Activated CD8-positive, alpha-beta memory T cell treated with anti-CD3 and anti-CD28 coated beads, Interleukin-2, amount 50 U/mL, for 24 hours (primary cell): ENCODE measurements at regions not wholly inside any gene's neighbourhood (a gene's known extent, or its start where the extent isn't known, plus 50 kb on each side); places are given as distances from the start of the nearest gene placed in this dataset.

Experiments used
- DNase-seq: peaks from one replicate; pipeline ENCODE4 v3.0.0-alpha.2; 2020; ENCODE audit errors: extremely low read depth

DNA sequence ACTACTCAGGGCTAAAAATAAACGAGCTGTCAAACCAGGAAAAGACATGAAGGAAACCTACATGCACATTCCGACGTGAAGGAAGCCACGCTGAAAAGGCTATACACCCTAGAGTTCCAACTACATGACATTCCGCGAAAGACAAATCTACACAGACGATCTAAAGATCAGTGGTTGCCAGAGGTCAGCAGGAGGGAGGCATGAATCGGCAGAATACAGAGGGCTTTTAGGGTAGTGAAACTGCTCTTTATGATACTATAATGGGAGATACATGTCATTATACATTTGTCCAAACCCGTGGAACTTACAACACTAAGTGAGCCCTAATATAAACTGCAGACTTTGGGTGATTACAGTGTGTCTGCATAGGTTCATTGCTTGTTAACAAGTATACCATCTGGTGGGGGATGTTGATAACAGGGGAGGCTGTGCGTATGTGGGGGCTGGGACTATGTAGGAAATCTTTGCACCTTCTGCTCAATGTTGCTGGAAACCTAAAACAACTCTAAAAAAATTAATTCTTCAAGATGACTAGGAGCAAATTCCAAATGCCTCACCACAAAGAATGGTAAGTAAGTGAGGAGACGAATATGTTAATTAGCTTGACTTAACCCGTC, 132.2 kb upstream of the CDH4 start:
- DNase-seq: no peak

DNA sequence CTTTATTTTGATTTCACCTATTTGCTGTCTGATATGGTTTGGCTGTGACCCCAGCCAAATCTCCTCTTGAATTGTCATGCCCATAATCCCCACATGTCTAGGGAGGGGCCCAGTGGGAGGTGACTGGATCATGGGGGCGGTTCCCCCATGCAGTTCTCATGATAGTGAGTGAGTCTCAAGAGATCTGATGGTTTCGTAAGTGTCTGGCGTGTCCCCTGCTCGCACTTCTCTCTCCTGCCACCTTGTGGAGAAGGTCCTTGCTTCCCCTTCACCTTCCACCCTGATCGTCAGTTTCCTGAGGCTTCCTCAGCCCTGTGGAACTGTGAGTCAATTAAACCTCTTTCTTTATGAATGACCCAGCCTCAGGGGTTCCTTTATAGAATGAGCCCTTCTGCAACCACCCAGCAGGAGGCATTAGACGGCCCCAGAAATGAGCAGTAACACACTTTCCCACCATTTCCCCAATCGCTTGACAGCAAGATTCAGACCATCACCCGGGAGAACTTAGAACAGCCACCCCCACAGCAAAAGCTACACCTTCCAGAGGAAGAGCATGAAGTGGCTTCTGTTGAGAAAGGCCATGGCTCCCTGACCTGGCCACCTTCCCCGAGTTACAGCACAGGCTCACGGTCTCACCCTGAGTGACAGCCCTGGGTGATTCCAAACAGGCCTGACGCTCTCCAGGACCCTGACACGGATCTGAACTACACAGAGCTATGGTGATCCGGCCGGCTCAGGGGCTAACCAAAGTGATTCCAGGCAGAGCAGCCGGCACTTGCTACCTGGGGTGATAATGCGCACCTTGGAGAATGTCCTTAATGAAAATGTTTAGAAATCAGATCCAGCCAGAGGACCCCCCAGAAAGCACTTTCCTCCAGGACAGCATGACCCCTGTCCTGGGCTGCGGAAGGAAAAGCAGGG, 131.2 kb upstream of the CDH4 start:
- peak; percentile 7 for DNase-seq

DNA sequence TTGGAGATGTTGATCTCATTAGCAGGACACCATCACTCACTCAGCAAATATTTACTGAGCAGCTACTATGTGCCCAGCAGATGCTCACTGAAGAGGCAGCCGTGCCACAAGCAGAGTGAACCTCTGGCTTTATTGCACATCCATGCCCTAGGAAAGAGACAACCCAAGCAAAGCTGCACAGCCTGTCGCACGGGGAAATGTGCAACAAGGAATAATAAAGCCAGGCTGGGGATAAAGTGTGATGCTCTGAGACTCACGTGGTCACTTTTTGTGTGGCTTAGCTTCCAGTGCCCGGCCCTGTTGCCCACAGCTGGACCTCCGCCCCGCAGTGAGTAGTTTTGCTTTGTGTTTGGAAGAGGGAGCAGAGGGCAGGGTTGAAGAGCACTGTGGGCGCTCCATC, 130.4 kb upstream of the CDH4 start:
- DNase-seq: no peak

DNA sequence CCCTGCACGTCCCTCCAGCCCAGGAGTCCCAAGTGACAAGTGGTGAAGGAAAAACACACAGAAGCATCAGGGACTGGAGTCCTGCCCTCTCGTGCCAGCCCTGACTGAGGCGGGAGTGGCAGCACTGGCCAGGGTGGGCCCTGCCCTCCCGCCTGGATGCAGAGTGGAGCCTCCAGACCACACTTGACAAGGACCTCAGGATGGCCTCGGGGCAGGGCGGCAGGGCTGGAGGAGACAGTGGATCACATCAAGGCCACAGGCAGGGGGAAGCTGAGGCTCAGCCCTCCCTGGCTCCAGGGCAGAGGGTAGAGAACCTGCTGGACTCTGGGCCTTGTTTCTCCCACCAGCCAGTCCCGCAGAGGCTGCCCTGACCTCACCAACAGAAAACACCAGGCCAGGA, 128.8 kb upstream of the CDH4 start:
- no peak for DNase-seq

DNA sequence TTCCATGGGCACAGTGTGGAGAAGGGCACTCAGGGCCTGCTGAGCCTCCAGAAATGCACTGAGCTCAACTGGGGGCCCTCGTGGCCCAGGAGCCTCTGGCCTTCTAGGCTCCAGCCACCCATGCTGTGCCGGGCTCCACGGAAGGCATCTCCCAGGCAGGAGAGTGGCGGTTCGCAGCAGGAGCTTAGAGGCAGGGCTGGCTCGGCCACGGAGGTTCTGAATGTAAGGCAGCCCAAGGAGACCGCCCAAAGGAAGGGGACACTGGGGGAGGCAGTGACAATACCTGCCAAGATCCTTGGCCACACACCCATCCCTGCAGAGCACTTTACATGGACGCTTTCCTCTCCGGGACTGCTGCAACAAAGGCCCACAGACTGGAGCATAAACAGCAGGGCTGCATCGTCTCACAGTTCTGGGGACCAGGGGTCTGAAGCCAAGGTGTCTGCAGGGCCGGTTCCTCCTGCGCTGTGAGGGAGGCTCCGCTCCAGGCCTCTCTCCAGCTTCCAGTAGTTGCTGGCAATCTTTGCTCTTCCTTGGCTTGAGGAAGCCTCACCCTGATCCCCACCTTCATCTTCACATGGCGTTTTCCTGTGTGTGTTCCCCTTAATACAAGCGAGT, 128.2 kb upstream of the CDH4 start:
- no peak for DNase-seq

DNA sequence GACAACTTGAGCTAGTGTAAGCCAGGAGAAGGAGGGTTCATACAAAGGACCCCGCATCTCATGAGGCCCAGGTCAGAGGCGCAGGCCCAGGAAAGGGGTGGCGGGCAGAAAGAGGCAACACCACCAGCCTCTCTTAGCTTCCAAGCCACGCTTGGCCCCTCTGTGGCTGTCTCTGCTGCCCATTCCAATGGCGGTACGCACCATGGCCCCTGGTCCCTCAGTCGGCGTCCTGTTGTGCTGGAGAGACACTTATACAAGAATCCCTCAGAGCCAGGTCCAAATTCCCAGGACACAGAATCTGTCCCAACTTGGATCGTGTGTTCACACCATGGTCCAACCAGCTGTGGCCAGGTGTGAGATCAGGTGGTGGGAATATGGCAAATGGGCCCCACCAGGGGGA, 127.0 kb upstream of the CDH4 start:
- DNase-seq: no peak

DNA sequence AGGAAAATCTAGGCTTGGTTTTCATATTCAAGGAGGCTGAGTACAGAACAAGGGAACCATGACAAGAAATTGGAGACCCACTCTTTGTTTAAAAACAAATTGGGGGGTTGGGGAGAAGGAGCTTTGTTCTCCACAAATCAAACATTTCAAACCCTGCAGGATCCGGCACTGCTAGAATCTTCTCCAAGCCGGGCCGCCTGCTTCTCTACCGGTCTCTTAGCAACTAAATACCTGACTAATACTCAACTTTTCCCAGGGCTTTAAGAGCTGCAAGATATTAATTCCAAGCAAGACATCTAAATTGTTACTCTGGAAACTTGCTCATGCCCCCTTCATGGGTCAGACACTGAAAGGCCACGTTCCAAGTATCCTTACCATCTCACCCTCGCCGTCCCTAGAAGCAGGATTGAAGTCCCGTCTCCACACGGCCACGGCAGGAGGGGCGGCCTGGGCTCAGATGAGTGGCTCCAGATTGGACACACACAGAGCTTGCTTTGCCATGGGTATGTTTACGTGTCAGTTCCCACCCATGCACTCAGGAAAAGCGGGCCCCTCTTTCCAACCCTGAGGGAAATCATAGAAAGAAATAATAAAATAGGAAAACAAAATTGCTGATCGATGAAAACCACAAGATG, 126.4 kb upstream of the CDH4 start:
- DNase-seq: no peak

DNA sequence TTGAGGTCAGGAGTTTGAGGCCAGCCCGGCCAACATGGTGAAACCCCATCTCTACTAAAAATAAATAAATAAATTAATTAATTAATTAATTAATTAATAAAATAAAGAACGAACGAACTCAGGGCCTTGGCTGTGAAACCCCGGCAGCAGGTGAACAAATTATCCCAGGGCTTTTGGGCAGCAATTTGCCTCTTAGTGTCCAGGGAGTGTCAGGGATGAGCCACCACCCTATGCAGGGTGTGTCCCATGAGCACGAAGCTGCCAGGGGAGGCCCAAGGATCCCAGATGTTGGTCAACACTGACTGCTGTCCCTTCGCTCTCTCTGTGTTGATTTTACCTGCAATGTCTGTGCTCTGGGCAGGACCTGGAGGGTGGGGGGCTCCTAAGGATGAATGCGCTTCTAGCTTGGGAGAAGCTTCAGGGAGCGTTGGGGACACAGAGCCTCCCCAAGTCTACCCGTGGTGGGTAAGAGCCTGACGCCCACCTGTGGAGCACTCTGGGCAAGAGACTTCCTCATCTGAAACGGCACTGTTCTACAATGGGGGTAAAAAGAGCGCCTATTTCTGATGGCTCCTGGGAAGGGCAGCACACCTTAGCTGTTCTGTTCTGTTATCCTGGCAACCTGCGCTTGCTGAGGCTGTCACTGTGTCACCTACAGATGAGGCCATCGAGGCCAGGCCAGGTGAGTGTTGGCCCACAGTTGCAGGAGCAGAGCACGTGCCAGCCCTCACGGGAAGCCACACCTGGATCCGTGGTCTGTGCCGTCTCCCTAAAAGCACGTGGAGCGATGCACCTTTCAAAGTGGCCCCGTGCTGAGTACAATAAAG, 125.5 kb upstream of the CDH4 start:
- no peak for DNase-seq

DNA sequence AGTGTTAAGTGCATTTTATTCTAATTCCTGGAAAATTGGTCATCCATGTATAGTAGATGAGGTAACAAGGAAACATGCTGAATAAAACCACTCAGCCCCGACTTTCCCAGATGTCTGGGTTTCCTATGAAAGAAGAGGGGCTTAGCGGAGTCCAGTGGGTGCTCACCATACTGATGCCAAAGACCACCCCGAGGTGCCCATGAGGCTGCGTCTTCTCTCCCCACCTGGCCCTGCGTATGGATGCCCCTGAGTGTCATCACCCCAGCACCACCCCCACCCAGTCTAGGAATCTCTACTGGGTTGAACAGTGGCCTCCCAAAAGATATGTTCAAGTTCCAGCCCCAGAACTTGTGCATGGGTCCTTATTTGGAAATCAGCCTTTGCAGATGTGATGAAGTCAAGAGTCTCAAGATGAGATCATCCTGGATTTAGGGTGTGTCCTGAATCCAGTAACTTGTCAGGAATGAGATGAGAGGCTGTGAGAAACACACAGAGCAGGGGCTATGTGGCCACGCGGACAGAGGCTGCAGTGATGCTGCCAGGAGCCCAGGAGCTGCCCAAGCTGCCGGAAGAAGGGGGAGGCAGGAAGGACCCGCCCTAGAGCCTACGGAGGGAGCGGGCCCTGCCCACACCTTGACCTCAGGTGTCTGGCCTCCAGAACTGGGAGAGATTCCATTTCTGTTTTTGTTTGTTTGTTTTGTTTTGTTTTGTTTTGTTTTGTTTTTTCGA, 124.6 kb upstream of the CDH4 start:
- no peak for DNase-seq

DNA sequence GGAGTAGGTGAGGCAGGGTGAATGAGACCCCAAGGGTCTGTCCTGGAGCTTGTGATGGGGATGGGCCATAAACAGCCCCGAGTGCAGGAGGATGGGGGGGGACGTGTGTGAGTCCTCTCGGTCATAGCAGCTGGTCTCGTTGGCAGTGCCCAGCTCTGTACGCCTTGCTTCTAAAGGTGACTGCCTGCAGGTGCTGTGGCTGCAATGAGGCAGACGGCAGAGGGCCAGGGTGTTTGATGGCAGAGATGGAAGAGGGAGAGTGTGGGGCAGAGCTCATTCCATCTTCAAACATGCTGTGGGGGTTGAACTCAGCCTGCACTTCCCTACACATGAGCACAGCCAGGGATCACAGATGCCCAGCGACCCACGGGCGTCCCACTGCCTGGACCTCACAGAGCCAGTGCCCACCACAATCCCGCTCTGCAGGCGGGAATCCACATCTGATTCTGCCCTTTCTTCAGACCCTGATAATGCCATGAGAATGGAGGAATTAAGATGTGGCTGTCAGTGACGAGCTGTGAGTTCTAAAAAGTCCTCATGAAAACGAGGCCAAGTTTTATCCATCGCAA, 123.3 kb upstream of the CDH4 start:
- no peak for DNase-seq

DNA sequence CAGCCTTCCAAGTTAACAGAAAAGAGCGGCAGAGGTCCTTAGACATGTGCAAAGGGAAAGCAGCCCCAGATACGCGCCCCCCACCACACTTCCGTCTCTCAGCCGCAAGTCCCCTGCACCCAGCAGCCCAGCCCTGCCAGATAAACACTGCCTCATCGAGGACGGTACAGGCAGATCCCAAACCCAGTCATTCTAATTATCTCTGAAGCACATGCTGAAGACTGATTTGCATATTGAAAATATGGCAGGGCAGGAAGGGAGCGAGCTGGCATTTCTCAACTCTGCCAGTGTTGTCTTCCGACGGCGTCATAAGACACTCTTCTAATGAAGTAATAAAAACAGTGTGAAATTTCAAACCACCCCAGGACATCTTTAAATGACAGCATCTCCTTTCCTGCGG, 122.8 kb upstream of the CDH4 start:
- DNase-seq: no peak

DNA sequence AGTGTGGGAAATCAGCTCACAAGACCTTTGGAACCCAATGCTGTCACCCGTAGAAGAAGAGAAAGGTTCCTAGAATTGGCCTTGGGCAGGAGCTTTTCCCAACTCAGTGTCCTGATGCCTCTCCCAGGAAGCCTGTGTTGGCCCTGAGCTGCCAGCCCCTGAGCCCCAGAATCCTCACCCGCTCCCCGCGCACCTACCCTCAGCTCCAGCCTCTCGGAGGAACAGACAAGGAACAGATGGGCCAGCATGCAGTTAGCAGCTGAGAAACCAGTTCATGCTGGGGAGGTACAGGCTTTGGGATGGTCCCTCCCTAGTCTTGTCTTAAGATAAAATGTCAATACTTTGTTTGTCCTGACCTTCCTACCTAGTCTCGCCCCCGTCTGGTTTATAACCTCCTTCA, 121.9 kb upstream of the CDH4 start:
- no peak for DNase-seq

DNA sequence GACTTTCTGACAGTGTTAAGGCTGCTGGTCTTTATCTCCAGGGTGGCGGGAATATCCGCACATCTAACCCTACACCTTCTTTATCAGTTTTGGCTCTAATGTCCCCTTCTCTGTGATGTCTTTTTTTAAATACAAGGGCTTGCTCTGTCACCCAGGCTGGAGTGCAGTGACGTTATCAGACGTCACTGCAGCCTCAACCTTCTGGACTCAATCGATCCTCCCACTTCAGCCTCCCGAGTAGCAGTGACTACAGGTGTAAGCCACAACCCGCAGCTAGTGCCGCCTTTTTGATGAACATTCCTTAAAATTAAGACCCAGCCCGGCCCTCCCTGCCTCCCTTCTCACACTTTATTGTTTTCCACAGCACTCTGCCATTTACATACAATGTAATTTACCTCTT, 120.1 kb upstream of the CDH4 start:
- no peak for DNase-seq

DNA sequence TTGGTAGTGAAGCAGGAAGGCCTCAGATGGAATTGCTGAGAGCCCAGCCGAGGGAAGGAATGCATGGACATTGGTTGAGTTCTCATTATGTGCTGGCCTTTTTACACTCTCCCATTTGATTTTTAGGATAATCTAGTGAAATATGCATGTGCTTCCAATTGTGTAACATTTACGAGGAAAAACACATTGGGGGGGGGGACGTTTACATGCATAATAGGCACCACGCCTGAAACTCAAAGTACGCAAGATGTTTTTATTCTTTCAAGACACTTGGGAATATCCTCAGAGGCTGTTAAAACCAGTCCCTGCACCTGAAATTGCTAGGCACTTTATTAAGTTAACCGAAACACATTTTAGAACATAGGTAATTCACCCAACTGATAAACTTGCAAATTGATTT, 118.5 kb upstream of the CDH4 start:
- DNase-seq: no peak

DNA sequence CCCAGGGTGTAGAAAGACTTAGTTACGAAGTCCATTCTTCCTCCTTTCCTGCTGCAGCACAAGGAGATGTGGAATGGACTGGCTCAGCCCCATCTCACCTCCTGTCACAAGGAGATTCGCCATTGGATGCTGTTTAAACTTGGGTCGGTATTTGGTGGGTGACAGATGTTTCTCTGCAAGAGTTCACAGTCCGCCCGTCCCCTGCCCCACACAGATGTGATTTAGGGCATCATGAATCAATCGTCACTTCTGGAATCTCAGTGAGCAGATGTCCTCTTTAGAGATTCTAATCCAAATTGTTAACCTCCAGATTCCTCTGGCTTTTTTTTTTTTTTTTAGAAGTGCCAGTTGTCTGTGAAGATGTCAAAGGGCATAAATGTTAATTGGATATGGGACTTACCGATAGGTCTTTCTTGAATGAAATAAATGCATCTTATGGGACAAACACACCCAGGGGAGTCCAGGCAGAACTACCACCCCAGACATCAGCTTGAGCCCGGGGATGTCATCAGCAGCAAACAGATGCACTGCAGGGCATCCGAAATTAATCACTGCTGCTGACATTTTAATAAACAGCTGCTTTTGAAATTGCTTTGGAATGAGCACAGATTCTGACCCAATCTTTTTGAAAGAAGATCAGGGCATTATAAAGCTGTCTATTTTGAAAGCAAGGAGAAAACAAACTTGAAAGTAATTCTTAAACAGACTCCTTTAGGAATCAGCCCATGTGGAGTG, 117.6 kb upstream of the CDH4 start:
- DNase-seq: no peak

DNA sequence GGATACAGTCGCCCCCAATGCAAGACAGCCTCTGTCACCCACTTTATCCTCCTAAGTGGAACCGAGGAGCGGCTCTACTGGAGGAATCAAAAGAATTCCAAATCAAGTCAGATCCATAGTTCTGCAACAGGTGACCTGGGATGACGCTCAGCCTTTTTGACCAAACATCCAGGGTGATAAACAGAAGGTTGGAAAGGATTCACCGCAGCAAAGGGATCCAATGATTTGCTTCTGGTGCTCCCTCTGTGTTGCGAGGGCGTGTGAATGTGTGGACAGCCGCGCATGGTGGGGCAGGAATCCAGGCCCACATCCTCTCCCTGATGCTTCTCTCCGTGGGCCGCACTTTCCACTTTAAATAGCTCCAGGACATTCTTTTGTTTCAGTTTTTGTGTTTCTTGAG, 116.8 kb upstream of the CDH4 start:
- no peak for DNase-seq

DNA sequence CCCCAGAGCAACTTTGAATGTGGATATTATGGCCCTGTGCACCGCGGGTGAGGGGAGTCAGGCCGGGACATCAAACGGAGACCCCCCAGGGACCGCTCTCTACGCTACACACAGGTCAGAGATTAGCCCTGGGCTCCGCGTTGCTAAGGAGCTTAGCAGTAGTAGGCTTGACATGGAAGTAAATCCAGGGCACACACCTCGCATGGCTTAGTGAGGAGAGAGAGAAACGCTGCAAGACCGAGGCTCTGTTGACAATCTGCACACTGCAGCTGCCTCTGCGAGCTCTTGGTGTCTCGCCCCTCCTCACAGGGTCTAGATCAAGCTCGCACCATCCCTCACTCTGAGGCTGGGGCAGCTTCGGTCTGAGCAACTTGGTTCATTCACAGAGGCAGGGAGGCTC, 116.1 kb upstream of the CDH4 start:
- DNase-seq: no peak

DNA sequence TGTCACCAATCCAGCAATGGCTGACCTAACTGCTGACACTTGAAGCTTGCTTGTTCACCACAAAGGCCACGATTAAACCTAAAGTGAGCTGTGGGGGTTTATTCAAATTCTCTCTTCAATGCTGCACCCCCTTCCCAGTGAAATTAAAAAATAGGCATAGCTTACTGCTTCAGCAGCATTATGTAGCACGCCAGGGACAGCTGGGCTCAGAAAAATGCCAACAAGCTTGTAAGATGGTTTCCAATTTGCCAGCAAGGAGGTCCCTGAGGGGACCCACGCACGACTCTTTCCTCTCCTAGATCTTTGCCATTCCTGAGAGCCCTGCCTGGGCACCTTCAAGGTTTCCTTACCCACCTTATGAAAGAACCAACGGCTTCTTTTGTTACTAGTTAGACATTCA, 113.5 kb upstream of the CDH4 start:
- no peak for DNase-seq

DNA sequence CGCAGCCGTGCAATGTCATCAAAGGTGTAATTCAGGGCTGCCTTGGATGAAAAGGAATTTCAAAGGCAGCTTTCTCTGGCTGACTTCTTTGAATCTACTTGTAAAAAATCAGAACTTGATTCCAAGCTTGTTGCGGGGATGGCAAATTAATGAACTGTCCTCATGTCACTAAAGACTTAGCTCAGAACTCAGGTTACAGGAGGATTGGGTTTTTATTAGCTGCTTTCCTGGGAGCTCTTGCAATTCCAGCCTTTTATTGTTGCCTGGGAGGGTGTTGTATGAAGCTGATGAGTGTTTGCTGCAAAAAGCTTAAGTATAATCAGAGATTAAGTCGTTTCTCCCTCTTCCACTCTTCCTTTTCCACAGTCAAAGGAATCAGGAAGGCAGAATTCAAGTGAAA, 113.0 kb upstream of the CDH4 start:
- DNase-seq: no peak

DNA sequence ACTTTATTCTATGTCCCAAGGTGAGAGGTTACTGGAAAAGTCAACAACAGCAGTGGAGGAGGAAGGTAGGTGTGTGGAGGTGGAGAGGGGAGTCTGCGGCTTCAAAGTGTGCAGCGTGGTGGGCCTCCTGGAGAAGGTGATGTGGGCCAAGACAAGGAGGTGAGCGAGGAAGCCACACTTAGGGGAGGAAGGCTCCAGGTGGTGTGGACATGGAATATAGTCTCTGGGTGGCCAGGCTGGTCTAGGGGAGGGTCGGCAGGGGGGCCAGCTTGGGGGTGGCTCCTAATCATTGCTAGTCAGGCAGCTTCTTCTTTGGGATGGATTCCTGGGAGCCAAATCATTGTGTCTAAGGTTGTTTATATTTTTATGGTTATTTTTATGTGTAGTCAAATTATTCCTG, 111.5 kb upstream of the CDH4 start:
- DNase-seq: no peak
